ENCODE measurements at regions not wholly inside any gene's neighbourhood (a gene's known extent, or its start where the extent isn't known, plus 50 kb on each side); places are given as distances from the start of the nearest gene placed in this dataset.

GRCh38 chr6:112773187-112773586, 426.1 kb downstream of the RFPL4B start:
- H3K27ac ChIP-seq: no peak overlapping the region
- no peak overlapping the region for H3K4me3 ChIP-seq
- 0% methylated on average over 1 of the region's 1 CpG for WGBS (ENCODE audit: missing lambda C conversion rate)
- ATAC-seq (no peak), FAIRE-seq (no peak), DNase-seq (ENCODE audit: low read depth in 1 of 2, low spot score in 1 of 2) (no peak)
- H3K9me3 ChIP-seq: no peaks in the 10 kb centered on the region
- H3K4me2 ChIP-seq: no peak overlapping the region
- CTCF ChIA-PET: no interaction called here
- POLR2A ChIA-PET: no interaction called here
- TF ChIP-seq RARB (CRISPR knock-in tag; IDR thresholded peaks at IDR 0.05) (no peak), EP300 (IDR thresholded peaks at IDR 0.05) (no peak)
- no peaks in the 10 kb centered on the region for H3K4me1 ChIP-seq

- H3K27ac ChIP-seq: no peak overlapping the region
- FAIRE-seq (no peak), DNase-seq (ENCODE audit: low read depth in 1 of 2, low spot score in 1 of 2) (no peak), ATAC-seq (no peak)
- 47% methylated on average over 4 of the region's 4 CpGs for WGBS (ENCODE audit: missing lambda C conversion rate)
- no peak overlapping the region for H3K4me2 ChIP-seq
- no peak overlapping the region for H3K4me3 ChIP-seq
- ChIA-PET POLR2A (no interaction called here), CTCF (no interaction called here)
- no peak for TF ChIP-seq NFE2L2 (conservative IDR thresholded peaks at IDR 0.05; ENCODE audit: low read length)
- no peak for TF ChIP-seq HOXB13 (CRISPR knock-in tag; IDR thresholded peaks at IDR 0.05; ENCODE audit: low read depth)
- TF ChIP-seq MAX (IDR thresholded peaks at IDR 0.05): no peak
- no peak for TF ChIP-seq ZFP36 (IDR thresholded peaks at IDR 0.05; ENCODE audit: borderline replicate concordance, partially characterized antibody)
- TF ChIP-seq PHF8 (IDR thresholded peaks at IDR 0.05; ENCODE audit: borderline replicate concordance, low read depth): no peak
- TF ChIP-seq ESRRA (IDR thresholded peaks at IDR 0.05; ENCODE audit: borderline replicate concordance, low read length): no peak
- TF ChIP-seq NR3C1 (IDR thresholded peaks at IDR 0.05): no peak
- TF ChIP-seq RAD21 (conservative IDR thresholded peaks at IDR 0.05 in 1 of 2, IDR thresholded peaks at IDR 0.05 in 1 of 2): no peak
- no peak for TF ChIP-seq EHMT2 (IDR thresholded peaks at IDR 0.05; ENCODE audit: low read depth)
- no peak for TF ChIP-seq MYC (IDR thresholded peaks at IDR 0.05; ENCODE audit: borderline replicate concordance, low read length)
- no peak for TF ChIP-seq RCOR1 (IDR thresholded peaks at IDR 0.05; ENCODE audit: low read depth, low read length)
- no peak for TF ChIP-seq HEYL (CRISPR knock-in tag; IDR thresholded peaks at IDR 0.05)
- TF ChIP-seq POLR2A (IDR thresholded peaks at IDR 0.05; ENCODE audit: low read length): no peak
- no peaks in the 10 kb centered on the region for H3K9me3 ChIP-seq
- H3K4me1 ChIP-seq: no peaks in the 10 kb centered on the region
These were observed 427.2 kb downstream of the RFPL4B start for GRCh38 chr6:112774319-112774718.

- 14% methylated on average over 9 of the region's 9 CpGs for WGBS (ENCODE audit: missing lambda C conversion rate)
- Histone ChIP-seq H3K27ac (no peak overlapping the region), H3K9me3 (no peaks in the 10 kb centered on the region), H3K4me1 (no peaks in the 10 kb centered on the region), H3K4me2 (peak overlapping the region; percentile 43; the same call in 1 of the 3 replicates), H3K4me3 (no peak overlapping the region)
- ChIA-PET CTCF (no interaction called here), POLR2A (no interaction called here)
- peak; percentile 50 to 90; a peak in 3 of 6 replicates for ATAC-seq
- FAIRE-seq: no peak
- peak; percentile 37 to 71 for DNase-seq (ENCODE audit: low read depth in 1 of 2, low spot score in 1 of 2)
- TF ChIP-seq, protein P1, sequence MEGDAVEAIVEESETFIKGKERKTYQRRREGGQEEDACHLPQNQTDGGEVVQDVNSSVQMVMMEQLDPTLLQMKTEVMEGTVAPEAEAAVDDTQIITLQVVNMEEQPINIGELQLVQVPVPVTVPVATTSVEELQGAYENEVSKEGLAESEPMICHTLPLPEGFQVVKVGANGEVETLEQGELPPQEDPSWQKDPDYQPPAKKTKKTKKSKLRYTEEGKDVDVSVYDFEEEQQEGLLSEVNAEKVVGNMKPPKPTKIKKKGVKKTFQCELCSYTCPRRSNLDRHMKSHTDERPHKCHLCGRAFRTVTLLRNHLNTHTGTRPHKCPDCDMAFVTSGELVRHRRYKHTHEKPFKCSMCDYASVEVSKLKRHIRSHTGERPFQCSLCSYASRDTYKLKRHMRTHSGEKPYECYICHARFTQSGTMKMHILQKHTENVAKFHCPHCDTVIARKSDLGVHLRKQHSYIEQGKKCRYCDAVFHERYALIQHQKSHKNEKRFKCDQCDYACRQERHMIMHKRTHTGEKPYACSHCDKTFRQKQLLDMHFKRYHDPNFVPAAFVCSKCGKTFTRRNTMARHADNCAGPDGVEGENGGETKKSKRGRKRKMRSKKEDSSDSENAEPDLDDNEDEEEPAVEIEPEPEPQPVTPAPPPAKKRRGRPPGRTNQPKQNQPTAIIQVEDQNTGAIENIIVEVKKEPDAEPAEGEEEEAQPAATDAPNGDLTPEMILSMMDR (IDR thresholded peaks at IDR 0.05): peak; percentile 63
- no peak for TF ChIP-seq RCOR1 (IDR thresholded peaks at IDR 0.05; ENCODE audit: low read depth, low read length)
- no peak for TF ChIP-seq JUN (IDR thresholded peaks at IDR 0.05)
- TF ChIP-seq, protein P2, sequence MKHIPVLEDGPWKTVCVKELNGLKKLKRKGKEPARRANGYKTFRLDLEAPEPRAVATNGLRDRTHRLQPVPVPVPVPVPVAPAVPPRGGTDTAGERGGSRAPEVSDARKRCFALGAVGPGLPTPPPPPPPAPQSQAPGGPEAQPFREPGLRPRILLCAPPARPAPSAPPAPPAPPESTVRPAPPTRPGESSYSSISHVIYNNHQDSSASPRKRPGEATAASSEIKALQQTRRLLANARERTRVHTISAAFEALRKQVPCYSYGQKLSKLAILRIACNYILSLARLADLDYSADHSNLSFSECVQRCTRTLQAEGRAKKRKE (CRISPR knock-in tag; IDR thresholded peaks at IDR 0.05; ENCODE audit: low read depth): no peak
- TF ChIP-seq CBX2 (IDR thresholded peaks at IDR 0.05; ENCODE audit: borderline replicate concordance, low read depth): no peak
- no peak for TF ChIP-seq POLR2A (IDR thresholded peaks at IDR 0.05; ENCODE audit: low read length)
- peak; percentile 79 to 83 for TF ChIP-seq RAD21 (conservative IDR thresholded peaks at IDR 0.05 in 1 of 2, IDR thresholded peaks at IDR 0.05 in 1 of 2)
- TF ChIP-seq HOXB13 (CRISPR knock-in tag; IDR thresholded peaks at IDR 0.05; ENCODE audit: low read depth): no peak
- TF ChIP-seq MAZ (IDR thresholded peaks at IDR 0.05; ENCODE audit: borderline replicate concordance, low read depth, low read length): no peak
- no peak for TF ChIP-seq EP300 (IDR thresholded peaks at IDR 0.05)
- TF ChIP-seq FOSB (CRISPR knock-in tag; IDR thresholded peaks at IDR 0.05): no peak
- no peak for TF ChIP-seq FOSL2 (IDR thresholded peaks at IDR 0.05)
- TF ChIP-seq FOSL2 (CRISPR knock-in tag; IDR thresholded peaks at IDR 0.05): no peak
- no peak for TF ChIP-seq ESRRA (IDR thresholded peaks at IDR 0.05; ENCODE audit: borderline replicate concordance, low read length)
- TF ChIP-seq ZNF302 (CRISPR knock-in tag; IDR thresholded peaks at IDR 0.05): no peak
- TF ChIP-seq NPAS2 (CRISPR knock-in tag; IDR thresholded peaks at IDR 0.05; ENCODE audit: borderline replicate concordance): no peak
- TF ChIP-seq CEBPB (IDR thresholded peaks at IDR 0.05): no peak
- TF ChIP-seq SMC3 (IDR thresholded peaks at IDR 0.05): peak; percentile 78
- TF ChIP-seq KDM5A (IDR thresholded peaks at IDR 0.05): no peak
- no peak for TF ChIP-seq REST (IDR thresholded peaks at IDR 0.05)
- TF ChIP-seq GATA3 (IDR thresholded peaks at IDR 0.05; ENCODE audit: borderline replicate concordance): no peak
These were observed 433.5 kb downstream of the RFPL4B start for GRCh38 chr6:112780498-112781096.

Measured in A549 (cell line).